Loucy (cell line): ENCODE measurements at regions not wholly inside any gene's neighbourhood (a gene's known extent, or its start where the extent isn't known, plus 50 kb on each side); places are given as distances from the start of the nearest gene placed in this dataset.

Source experiments
- H2AFZ ChIP-seq: fragments of 200-600 bp; sonication (generic); 2 replicates; pipeline ENCODE4 v1.6.0; 2016; ENCODE audit warnings: antibody characterized with exemption, mild to moderate bottlenecking, low read length, moderate library complexity
- H3F3A ChIP-seq: fragments of 200-600 bp; 2 replicates; pipeline ENCODE4 v1.6.0; 2016; ENCODE audit warnings: antibody characterized with exemption, low read depth, mild to moderate bottlenecking
- H3K27me3 ChIP-seq: fragments of 200-600 bp; sonication (generic); 2 replicates; pipeline ENCODE4 v1.6.1; 2014; ENCODE audit warnings: low read length, mild to moderate bottlenecking; ENCODE audit not compliant: insufficient read depth, poor library complexity, severe bottlenecking
- H3K36me3 ChIP-seq: fragments of 200-600 bp; sonication (generic); 2 replicates; pipeline ENCODE4 v1.6.1; 2016; ENCODE audit warnings: low read length; ENCODE audit not compliant: insufficient read depth
- H3K4me1 ChIP-seq: fragments of 200-600 bp; sonication (generic); 2 replicates; pipeline ENCODE4 v1.5.1; 2014; ENCODE audit warnings: low read length, mild to moderate bottlenecking; ENCODE audit not compliant: insufficient read depth, poor library complexity, severe bottlenecking
- H3K4me2 ChIP-seq: fragments of 200-600 bp; sonication (generic); 2 replicates; pipeline ENCODE4 v1.6.0; 2014; ENCODE audit warnings: antibody characterized with exemption, low read length, low read depth, mild to moderate bottlenecking; ENCODE audit not compliant: poor library complexity, severe bottlenecking
- H3K4me3 ChIP-seq: fragments of 200-600 bp; sonication (generic); 2 replicates; pipeline ENCODE4 v1.5.1; 2014; ENCODE audit warnings: low read length, mild to moderate bottlenecking, mixed read lengths; ENCODE audit not compliant: poor library complexity, severe bottlenecking
- H3K79me2 ChIP-seq: fragments of 200-600 bp; sonication (generic); 2 replicates; pipeline ENCODE4 v1.6.1; 2014; ENCODE audit warnings: low read length; ENCODE audit not compliant: insufficient read depth
- H3K9ac ChIP-seq: fragments of 200-600 bp; sonication (generic); 2 replicates; pipeline ENCODE4 v1.6.0; 2014; ENCODE audit warnings: mild to moderate bottlenecking, low read depth, low read length, moderate library complexity; ENCODE audit not compliant: poor library complexity, severe bottlenecking
- H3K9me2 ChIP-seq: fragments of 200-600 bp; sonication (generic); replicated peaks from 2 replicates; pipeline ENCODE4 v1.6.1; 2016; ENCODE audit warnings: low read depth, low read length, mixed read lengths
- H3K9me3 ChIP-seq: fragments of 200-600 bp; sonication (generic); 2 replicates; pipeline ENCODE4 v1.6.1; 2014; ENCODE audit warnings: mild to moderate bottlenecking, antibody characterized with exemption, low read length, low read depth; ENCODE audit not compliant: insufficient read depth
- H4K20me1 ChIP-seq: fragments of 200-600 bp; sonication (generic); 2 replicates; pipeline ENCODE4 v1.6.0; 2014; ENCODE audit warnings: antibody characterized with exemption, low read length, mild to moderate bottlenecking; ENCODE audit not compliant: insufficient read depth, poor library complexity, severe bottlenecking
- CTCF ChIP-seq: fragments of 200-600 bp; sonication (generic); conservative IDR thresholded peaks from 2 replicates; pipeline ENCODE4 v1.5.1; 2014; ENCODE audit warnings: mild to moderate bottlenecking, antibody characterized with exemption, low read length
- EZH2phosphoT487 ChIP-seq: fragments of 200-600 bp; IDR thresholded peaks from 2 replicates; pipeline ENCODE4 v1.6.1; 2018; ENCODE audit warnings: antibody characterized with exemption, mild to moderate bottlenecking, moderate library complexity, borderline replicate concordance

- Histone ChIP-seq H3K79me2 (no peaks in the 10 kb centered on the region), H4K20me1 (no peaks in the 10 kb centered on the region), H3K4me2 (no peak overlapping the region), H3K27me3 (no peaks in the 10 kb centered on the region), H3K9me2 (no peaks in the 10 kb centered on the region), H3K4me1 (no peaks in the 10 kb centered on the region), H3F3A (no peaks in the 10 kb centered on the region), H3K4me3 (no peak overlapping the region), H3K9me3 (no peaks in the 10 kb centered on the region), H3K36me3 (no peaks in the 10 kb centered on the region), H2AFZ (no peak overlapping the region), H3K9ac (no peak overlapping the region)
- no peak for TF ChIP-seq EZH2phosphoT487
- TF ChIP-seq CTCF, result no peak
Observed at GRCh38 chr4:14237911-14238310, 610.4 kb upstream of the BOD1L1 start.

DNA sequence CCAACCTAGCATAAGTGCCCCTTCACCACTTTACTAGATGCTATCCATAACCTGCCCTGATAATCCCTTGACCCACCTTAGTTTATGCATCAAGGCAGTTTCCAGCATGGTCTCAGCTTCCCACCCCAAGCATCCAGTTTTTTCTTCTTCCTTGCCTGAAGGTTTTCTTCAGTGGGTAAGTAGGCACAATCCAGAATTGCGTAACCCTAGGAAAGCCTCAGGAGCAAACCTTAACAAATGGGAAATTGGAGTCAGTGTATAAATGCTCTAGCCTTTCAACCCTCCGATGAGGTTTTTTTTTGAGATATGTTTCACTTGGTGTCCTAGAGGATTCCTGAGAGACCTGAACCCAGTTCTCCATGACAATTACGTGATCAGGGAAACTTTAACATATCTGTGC, 614.0 kb upstream of the BOD1L1 start:
- Histone ChIP-seq H3K36me3 (no peaks in the 10 kb centered on the region), H3K9me3 (no peaks in the 10 kb centered on the region), H3F3A (no peaks in the 10 kb centered on the region), H3K9me2 (no peaks in the 10 kb centered on the region), H2AFZ (no peak overlapping the region), H3K4me3 (no peak overlapping the region), H3K4me2 (no peak overlapping the region), H4K20me1 (no peaks in the 10 kb centered on the region), H3K79me2 (no peaks in the 10 kb centered on the region), H3K4me1 (no peaks in the 10 kb centered on the region), H3K9ac (no peak overlapping the region), H3K27me3 (no peaks in the 10 kb centered on the region)
- no peak for TF ChIP-seq CTCF
- no peak for TF ChIP-seq EZH2phosphoT487

- TF ChIP-seq CTCF (no peak), EZH2phosphoT487 (no peak)
- H3K9me2 ChIP-seq, result no peaks in the 10 kb centered on the region
- no peak overlapping the region for H3K4me3 ChIP-seq
- H3K9ac ChIP-seq, result no peak overlapping the region
- no peaks in the 10 kb centered on the region for H3F3A ChIP-seq
- no peaks in the 10 kb centered on the region for H3K4me1 ChIP-seq
- H2AFZ ChIP-seq, result no peak overlapping the region
- no peaks in the 10 kb centered on the region for H3K27me3 ChIP-seq
- H3K36me3 ChIP-seq, result no peaks in the 10 kb centered on the region
- no peaks in the 10 kb centered on the region for H3K9me3 ChIP-seq
- H3K79me2 ChIP-seq, result no peaks in the 10 kb centered on the region
- no peaks in the 10 kb centered on the region for H4K20me1 ChIP-seq
- H3K4me2 ChIP-seq, result no peak overlapping the region
Observed at GRCh38 chr4:14247767-14248166, 620.2 kb upstream of the BOD1L1 start.
